CD4-positive, alpha-beta T cell treated with Interleukin-21 for 1 hour (primary cell): ENCODE measurements at regions not wholly inside any gene's neighbourhood (a gene's known extent, or its start where the extent isn't known, plus 50 kb on each side); places are given as distances from the start of the nearest gene placed in this dataset.
"Not testable (repeated sequence)": the region's sequence is repeated elsewhere in the genome, so short reads cannot be mapped to it uniquely, and the experiment has no call there.

Experiments used
- DNase-seq: peaks from one replicate; pipeline ENCODE4 v3.0.0-alpha.2; 2020

DNA sequence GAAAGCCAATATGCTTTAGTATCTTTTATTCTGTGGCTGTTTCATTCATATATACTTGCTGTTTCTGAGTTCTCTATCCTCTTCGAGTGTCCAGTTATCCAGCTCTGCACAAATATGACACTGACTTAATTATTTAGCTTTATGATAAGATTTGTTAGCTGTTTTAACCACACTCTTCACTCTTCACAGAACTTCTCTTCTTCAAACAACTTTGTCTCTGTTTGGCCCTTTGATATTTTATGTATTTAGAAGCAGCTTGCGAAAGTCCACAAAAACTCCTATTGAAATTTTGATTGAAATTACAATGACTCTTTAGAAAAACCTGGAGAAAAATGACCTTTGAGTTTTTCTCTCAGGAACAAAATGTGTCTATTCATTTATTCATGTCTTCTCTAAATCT lies 407.0 kb downstream of the CPS1 start:
- DNase-seq: no peak

DNA sequence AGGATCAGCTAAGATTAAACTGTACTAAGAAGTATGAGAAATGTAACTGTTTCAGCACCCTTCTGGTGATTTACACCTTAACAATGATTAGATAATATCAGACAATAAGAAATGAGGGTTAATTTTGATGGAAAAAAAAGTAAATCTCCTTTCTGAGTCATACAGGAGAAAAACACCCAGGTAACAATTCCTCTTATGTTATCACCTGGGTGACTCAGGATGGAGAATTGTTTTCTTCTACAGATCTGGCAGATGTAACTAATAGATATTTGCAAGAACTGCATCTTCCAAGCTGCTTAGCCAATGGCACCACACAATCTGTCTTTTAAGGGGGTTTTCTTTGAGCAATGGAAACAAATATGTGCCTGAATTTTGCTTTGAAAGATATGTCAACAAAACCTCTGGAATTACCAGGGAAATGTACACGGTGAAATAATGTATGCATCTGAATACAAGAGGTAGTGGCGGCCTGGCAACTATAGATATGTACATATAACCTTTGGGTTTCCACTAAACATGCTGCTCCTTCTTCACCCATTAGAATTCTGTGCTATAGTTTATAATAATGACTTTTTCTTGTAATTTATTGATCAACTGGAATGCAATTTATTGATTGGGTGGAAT lies 407.9 kb downstream of the CPS1 start:
- DNase-seq: no peak

GRCh38 chr2:210965472-210965871 lies 409.1 kb downstream of the CPS1 start:
- DNase-seq: no peak

GRCh38 chr2:210966330-210966729 lies 409.9 kb downstream of the CPS1 start:
- DNase-seq: no peak

GRCh38 chr2:210971431-210971830 lies 415.0 kb downstream of the CPS1 start:
- DNase-seq: no peak

DNA sequence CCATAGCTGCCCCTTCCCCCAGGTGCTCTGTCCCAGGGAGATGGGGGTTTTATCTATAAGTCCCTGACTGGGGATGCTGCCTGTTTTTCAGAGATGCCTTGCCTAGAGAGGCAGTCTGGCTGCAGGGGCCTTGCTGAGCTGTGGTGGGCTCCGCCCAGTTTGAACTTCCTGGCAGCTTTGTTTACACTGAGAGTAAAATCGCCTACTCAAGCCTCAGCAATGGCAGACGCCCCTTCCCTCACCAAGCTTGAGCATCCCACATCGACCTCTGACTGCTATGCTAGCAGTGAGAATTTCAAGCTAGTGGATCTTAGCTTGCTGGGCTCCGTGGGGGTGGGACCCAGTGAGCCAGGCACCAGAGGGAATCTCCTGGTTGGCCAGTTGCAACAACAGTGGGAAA lies 430.4 kb downstream of the CPS1 start:
- not testable (repeated sequence) for DNase-seq

DNA sequence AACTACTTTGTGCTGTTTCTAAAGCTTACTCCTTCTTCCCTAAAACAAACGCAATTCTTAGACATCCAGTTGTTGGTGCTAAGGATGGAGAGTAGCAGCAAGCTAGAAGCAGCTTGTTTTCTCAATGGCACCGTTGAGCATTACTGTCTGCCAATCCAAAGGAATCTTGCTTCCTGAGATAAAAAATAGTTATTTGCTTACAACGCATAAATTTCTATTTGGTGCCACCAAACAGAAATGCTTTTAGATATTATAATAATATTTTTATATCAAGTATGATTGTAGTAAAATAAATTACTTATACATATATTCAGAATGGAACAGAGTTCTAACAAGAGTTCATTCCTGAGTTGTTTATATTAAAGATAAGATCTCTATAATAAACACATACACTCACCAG lies 434.7 kb downstream of the CPS1 start:
- DNase-seq: no peak

- DNase-seq: no peak
These were observed 437.7 kb downstream of the CPS1 start for GRCh38 chr2:210994104-210994503.

DNA sequence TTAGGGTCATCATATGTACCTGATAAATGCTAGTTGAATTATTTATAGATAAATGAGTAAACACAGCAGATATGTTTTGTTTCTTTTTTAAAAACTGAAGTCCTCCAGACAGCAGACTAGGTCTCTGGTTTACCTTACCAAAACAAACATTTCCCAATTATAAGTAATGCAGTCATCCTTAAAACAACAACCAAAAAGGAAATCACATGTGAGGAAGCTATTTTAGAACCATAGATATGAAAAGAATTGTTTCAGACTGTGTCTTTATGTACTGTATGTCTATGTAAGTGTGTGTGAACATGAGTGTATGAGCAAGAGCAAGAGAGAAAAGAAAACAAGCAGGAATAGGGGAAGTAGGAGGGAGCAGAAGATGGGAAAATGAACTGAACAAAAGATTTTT lies 441.0 kb downstream of the CPS1 start:
- DNase-seq: no peak

DNA sequence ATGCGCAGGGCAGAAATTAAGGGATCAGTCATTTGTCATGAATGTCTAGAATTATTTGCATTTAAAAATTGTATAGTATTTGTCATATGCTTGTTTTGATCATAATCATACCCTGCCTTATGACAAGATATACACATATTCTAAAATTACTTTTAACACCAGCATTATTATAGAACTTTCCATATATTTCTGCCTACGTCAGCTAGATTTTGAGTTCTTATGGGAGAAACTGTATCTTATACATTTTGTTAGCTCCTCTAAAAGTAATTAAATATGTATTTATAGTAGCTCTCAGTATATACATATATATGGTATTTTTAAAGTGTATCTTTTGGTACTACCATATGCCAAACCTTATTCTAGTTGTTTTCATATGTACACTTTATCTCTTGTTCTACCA lies 441.9 kb downstream of the CPS1 start:
- no peak for DNase-seq

DNA sequence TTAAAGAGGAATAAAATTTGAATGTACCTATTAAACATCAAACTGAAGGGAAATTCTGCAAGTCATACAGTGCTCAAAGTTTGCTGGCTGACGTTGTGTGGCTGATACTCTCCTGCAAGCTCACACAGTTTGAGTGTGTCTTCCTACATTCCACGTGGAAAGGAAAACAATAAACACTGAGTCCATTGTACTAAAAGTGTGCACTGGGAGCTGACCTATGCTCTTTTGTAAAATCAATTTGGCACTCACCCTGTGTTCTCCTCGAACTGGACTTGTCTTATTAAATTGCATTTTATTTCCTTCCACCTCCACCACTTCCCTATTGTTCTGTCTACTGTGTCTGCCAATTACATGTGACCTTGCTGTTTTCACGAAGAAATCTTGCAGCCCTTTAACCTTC lies 458.0 kb downstream of the CPS1 start:
- DNase-seq: no peak

DNA sequence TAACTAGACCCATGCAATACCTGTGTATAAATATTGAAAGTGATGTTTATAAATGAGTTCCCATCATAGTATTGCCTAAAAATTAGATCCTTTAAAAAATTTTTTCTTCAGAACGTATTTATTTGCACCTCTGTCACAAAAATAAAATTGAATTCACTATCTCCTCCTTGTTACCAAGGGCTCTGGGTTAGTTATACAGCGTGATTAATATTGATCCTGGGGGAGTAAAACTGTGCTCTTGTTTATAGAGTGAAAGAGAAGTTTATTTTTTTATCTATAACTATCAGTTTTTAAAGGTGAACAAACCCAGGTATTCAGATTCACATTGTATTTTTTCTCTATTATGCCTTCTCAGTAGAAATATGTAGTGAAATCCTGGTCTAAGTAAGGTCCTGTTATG lies 458.5 kb downstream of the CPS1 start:
- DNase-seq: no peak

GRCh38 chr2:211025089-211025488 lies 468.7 kb downstream of the CPS1 start:
- DNase-seq: not testable (repeated sequence)

DNA sequence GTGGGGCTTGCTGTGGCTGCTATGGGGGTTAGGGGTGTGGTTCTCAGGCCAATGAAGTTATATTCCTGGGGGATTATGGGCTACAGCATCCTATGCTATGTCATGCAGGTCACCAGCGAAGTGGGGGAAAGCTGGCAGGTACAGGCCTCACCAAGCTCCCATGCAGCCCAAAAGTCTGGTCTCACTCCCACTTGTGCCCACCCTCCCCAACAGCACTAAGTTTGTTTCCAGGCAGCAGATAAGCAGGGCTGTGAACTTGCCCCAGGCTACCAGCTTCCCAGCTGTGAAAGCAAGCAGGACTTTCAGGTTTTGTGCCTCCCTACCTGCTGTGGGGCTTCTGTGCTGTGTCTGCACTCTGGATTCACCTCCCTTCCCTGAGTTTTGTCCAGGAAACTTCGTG lies 469.7 kb downstream of the CPS1 start:
- DNase-seq: no peak

- no peak for DNase-seq
These were observed 471.6 kb downstream of the CPS1 start for GRCh38 chr2:211027976-211028375.

DNA sequence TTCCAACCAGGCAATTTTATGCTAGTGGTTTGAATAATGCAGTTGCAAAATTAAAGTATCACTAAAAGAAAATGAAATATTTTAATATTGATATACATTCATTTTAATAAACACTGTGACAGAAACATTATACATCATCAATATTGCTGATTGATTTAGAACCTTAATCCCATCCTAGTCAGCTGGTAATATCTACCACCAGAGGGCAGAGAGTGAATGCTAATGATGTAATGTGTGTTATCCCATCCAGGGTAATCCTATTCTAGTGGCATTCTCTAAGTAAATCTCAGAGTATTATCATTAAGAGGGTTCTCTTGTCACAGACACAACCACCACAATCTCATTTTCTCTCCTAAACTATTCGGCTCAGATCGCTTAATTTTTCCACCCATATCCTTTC lies 477.4 kb downstream of the CPS1 start:
- no peak for DNase-seq

DNA sequence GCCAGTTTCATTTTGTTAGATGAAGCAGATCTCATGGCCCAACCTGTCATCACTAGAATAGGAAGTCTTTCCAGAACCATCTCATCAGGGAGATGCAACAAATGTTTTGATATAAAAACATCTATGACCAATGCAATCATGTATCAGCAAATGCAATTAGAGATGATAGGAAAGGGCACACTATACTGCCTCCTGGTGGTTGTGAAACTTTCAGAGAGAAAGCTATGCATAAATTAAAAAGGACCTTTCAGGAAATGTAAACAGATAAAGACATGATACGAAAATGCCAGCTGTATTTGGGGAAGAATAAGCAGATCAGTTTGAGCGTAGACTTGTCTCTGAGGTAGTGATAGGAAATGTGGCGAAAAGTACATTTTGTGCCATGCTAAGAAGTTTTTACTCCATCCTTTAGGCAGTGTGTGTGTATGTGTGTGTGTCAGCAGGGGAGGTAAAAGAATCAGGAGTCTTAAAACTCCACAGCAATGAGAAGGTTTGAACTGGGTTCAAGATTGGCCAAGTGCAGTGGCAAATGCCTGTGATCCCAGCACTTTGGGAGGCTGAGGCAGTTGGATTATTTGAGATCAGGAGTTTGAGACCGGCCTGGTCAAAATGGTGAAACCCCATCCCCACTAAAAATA lies 479.3 kb downstream of the CPS1 start:
- no peak for DNase-seq

- DNase-seq: no peak
These were observed 488.6 kb downstream of the CPS1 start for GRCh38 chr2:211045025-211045424.

DNA sequence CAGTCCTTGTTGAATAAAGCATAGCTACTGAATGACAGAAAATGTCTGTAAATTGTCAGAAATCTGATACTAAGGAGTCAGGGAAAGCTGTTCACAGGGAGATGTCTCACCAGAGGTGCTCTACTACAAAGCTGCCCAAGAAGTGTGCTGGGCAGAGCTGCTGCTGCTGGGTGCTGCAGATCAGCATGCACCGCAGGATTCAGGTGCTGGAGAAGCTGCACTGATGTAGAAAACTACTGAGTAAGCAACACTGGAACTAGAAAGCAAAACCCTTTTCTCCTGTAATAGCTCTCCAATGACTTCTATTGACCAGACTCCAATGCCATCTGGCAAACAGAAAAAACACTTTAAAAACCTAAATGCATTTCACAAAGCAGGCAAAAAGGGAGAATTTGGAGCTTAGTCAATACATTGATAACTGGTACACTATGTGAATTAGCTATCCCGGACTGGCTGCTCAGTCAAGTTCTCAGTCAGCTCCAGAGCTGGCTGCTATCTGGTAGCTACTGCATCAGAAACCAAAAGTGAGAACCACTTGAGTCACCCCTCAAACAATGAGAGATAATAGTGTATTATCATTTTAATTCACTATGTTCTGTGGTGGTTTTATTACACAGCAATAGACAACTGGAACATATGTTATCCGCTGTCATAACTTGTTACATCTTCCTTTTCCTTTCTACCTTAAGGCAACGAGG lies 493.1 kb downstream of the CPS1 start:
- DNase-seq: no peak

DNA sequence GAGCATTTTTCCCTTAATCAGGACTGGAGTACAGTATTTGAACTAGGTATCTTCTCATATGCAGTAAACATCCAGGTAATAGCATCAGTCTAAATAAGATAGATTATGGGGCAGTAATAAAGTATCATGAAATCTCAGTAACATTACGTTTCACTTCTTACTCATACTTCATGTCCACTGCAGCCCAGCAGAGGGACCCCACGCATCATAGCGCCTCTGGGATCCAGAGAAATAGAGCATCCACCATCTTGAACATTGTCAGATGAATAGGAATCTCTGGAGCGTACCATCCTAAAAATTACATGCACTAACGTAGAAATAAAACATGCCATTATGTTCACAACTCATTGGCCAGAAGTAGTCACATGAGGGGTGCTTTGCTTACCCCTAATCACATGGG lies 499.0 kb downstream of the CPS1 start:
- DNase-seq: no peak

GRCh38 chr2:211061612-211062296 lies 505.4 kb downstream of the CPS1 start:
- DNase-seq: no peak

DNA sequence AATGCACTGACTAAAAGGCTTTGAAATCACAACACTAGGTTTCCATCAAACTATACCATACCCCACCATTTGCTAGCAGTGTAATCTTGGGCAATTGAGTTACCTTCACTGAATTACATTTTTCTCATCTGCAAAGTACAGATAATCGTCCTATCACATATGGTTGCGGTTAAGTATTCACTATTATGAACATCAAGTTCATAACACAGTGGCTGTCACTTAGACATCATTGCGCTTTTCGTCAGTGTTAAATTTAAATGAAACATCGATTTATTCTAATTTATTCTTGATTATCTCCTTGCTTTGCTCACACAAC lies 505.9 kb downstream of the CPS1 start:
- no peak for DNase-seq

GRCh38 chr2:211067029-211067428 lies 510.6 kb downstream of the CPS1 start:
- no peak for DNase-seq

GRCh38 chr2:211068108-211068780 lies 511.8 kb downstream of the CPS1 start:
- DNase-seq: no peak
